22Rv1 (cell line): ENCODE measurements at regions not wholly inside any gene's neighbourhood (a gene's known extent, or its start where the extent isn't known, plus 50 kb on each side); places are given as distances from the start of the nearest gene placed in this dataset.

ENCODE experiments used
- H3K27ac ChIP-seq: fragments of 450-650 bp; 2 replicates; pipeline ENCODE4 v1.5.1; 2017
- CTCF ChIP-seq: fragments of 450-650 bp; IDR thresholded peaks from 2 replicates; pipeline ENCODE4 v1.5.1; 2017; ENCODE audit warnings: mild to moderate bottlenecking
- ZFX ChIP-seq: fragments of 450-650 bp; IDR thresholded peaks from 2 replicates; pipeline ENCODE4 v1.6.1; 2017; ENCODE audit warnings: antibody characterized with exemption, borderline replicate concordance

- TF ChIP-seq ZFX (no peak), CTCF (no peak)
- no peak overlapping the region for H3K27ac ChIP-seq
Measured at GRCh38 chr1:4462831-4463484, 191.5 kb upstream of the AJAP1 start.

GRCh38 chr1:4463631-4464030 lies 190.8 kb upstream of the AJAP1 start:
- no peak for TF ChIP-seq ZFX
- no peak for TF ChIP-seq CTCF
- H3K27ac ChIP-seq = no peak overlapping the region

- TF ChIP-seq CTCF (no peak), ZFX (no peak)
- no peak overlapping the region for H3K27ac ChIP-seq
Measured at GRCh38 chr1:4464478-4464877, 189.9 kb upstream of the AJAP1 start.

- no peak for TF ChIP-seq ZFX
- TF ChIP-seq CTCF = no peak
- no peak overlapping the region for H3K27ac ChIP-seq
Measured at GRCh38 chr1:4467241-4467640, 187.2 kb upstream of the AJAP1 start.

- no peak overlapping the region for H3K27ac ChIP-seq
- no peak for TF ChIP-seq CTCF
- no peak for TF ChIP-seq ZFX
Measured at GRCh38 chr1:4468386-4468785, 186.0 kb upstream of the AJAP1 start.

DNA sequence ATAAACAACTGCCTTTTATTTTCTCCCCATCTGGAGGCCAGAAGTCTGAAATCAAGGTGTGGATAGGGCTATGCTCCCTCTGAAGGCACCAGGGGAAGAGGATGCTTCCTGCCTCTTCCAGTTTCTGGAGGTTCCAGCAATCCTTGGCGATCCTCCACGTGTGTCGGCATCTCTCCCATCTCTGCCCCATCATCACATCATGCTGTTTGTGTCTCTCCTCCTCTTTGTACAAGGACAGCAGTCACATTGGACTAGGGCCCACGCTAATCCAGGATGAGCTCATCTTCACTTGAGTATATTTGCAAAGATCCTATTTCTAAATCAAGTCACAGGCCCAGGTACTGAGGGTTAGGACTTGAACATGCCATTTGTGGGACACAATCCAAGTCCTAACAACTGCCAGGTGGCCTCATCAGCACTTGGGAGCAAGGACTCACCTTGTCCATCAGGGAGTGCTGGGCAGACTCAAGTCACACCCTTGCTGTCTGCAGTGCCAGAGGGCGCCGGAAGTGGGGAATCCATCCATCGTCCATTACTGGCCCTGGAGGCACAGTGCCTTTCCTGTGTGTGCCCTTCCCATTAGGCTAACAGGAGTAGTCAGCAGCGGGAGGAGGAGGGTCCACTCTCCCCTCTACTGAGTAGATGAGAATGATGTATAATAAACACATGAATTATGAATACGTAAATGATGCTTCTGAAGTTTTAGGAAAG lies 185.4 kb upstream of the AJAP1 start:
- H3K27ac ChIP-seq = no peak overlapping the region
- TF ChIP-seq ZFX = no peak
- no peak for TF ChIP-seq CTCF

DNA sequence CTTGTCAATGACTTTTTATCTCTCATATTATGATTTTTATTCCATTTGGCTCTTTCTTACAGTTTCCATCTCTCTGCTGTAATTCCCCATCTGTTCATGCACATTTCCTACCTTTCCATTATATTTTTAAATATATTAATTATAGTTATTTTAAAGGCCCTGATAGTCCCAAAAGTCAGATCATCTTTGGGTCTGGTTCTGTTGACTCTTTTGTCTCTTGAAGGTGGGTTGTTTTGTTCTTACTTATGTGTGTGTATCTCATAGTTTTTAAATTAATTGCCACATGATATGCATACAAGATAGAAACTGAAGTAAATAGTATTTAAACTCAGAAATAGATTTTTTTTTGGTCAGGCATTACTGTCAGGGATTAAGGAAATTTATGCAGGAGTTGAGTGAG lies 178.0 kb upstream of the AJAP1 start:
- no peak overlapping the region for H3K27ac ChIP-seq
- TF ChIP-seq CTCF = no peak
- TF ChIP-seq ZFX = no peak
